ENCODE measurements at regions not wholly inside any gene's neighbourhood (a gene's known extent, or its start where the extent isn't known, plus 50 kb on each side); places are given as distances from the start of the nearest gene placed in this dataset.
"Not testable (repeated sequence)": the region's sequence is repeated elsewhere in the genome, so short reads cannot be mapped to it uniquely, and the experiment has no call there.

- no peak for DNase-seq
Measured at GRCh38 chr5:10126900-10127299, 122.8 kb downstream of the ATPSCKMT start.

GRCh38 chr5:10125116-10125515 lies 124.6 kb downstream of the ATPSCKMT start:
- no peak for DNase-seq

- DNase-seq, result no peak
Measured at GRCh38 chr5:10124287-10124686, 125.4 kb downstream of the ATPSCKMT start.

GRCh38 chr5:10123254-10123989 lies 126.3 kb downstream of the ATPSCKMT start:
- DNase-seq, result no peak

GRCh38 chr5:10122076-10122726 lies 127.5 kb downstream of the ATPSCKMT start:
- no peak for DNase-seq

GRCh38 chr5:10120934-10121333 lies 128.8 kb downstream of the ATPSCKMT start:
- DNase-seq, result no peak

- DNase-seq, result no peak
Measured at GRCh38 chr5:10118150-10118549, 131.5 kb downstream of the ATPSCKMT start.

- no peak for DNase-seq
Measured at GRCh38 chr5:10116594-10116993, 133.1 kb downstream of the ATPSCKMT start.

GRCh38 chr5:10115669-10116068 lies 134.0 kb downstream of the ATPSCKMT start:
- DNase-seq, result no peak

GRCh38 chr5:10111571-10111970 lies 138.1 kb downstream of the ATPSCKMT start:
- no peak for DNase-seq

GRCh38 chr5:10110228-10110627 lies 139.5 kb downstream of the ATPSCKMT start:
- DNase-seq, result no peak

- DNase-seq, result no peak
Measured at GRCh38 chr5:10109299-10109698, 140.4 kb downstream of the ATPSCKMT start.

- DNase-seq, result no peak
Measured at GRCh38 chr5:10106806-10107205, 142.9 kb downstream of the ATPSCKMT start.

- DNase-seq, result no peak
Measured at GRCh38 chr5:10106285-10106684, 143.4 kb downstream of the ATPSCKMT start.

GRCh38 chr5:10102706-10103497 lies 146.8 kb downstream of the ATPSCKMT start:
- no peak for DNase-seq

- DNase-seq, result not testable (repeated sequence)
Measured at GRCh38 chr5:10102235-10102634, 147.5 kb downstream of the ATPSCKMT start.

GRCh38 chr5:10099548-10099947 lies 150.1 kb downstream of the ATPSCKMT start:
- DNase-seq, result no peak

GRCh38 chr5:10091701-10092100 lies 158.0 kb downstream of the ATPSCKMT start:
- DNase-seq, result no peak

GRCh38 chr5:10090074-10090473 lies 159.6 kb downstream of the ATPSCKMT start:
- no peak for DNase-seq

GRCh38 chr5:10085185-10085584 lies 164.5 kb downstream of the ATPSCKMT start:
- no peak for DNase-seq

- DNase-seq, result no peak
Measured at GRCh38 chr5:10081584-10081983, 168.1 kb downstream of the ATPSCKMT start.

GRCh38 chr5:10077791-10078545 lies 171.7 kb downstream of the ATPSCKMT start:
- no peak for DNase-seq

All from cerebellar nuclear complex (tissue), 1 donor.